Activated CD4-positive, alpha-beta T cell treated with anti-CD3 and anti-CD28 coated beads, Interleukin-10, Interleukin-2, amounts not matched to agents 100 ng/mL and 50 ng/mL, durations not matched to agents 16 hours and 8 hours (primary cell): ENCODE measurements at regions not wholly inside any gene's neighbourhood (a gene's known extent, or its start where the extent isn't known, plus 50 kb on each side); places are given as distances from the start of the nearest gene placed in this dataset.
A peak's percentile ranks its signal among the peaks of the same experiment; 100 is the strongest.
"Not testable (repeated sequence)": the region's sequence is repeated elsewhere in the genome, so short reads cannot be mapped to it uniquely, and the experiment has no call there.

Experiments
- DNase-seq: peaks from one replicate; pipeline ENCODE4 v3.0.0-alpha.2; 2020

DNA sequence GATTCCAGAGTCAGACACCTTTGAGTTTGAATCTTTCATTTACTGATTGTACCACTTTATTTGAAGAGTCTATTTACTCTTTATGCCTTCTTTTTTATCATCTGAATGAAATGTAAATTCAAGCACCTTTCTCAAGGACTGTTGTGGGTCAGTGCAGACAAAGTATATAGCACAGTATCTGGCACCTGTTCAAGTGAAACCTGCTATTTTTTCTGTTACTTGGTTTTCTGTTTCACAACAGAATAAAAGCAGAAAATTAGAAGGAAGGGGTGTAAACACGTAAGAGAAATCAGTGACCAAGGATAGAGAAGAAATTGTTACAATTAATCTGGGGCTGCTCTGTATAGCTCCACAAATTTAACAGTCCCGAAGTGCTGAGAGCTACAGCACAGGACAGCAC lies 357.4 kb downstream of the RSL24D1 start:
- no peak for DNase-seq

- DNase-seq: peak; percentile 64
Observed at GRCh38 chr15:54836052-54836795, 360.5 kb downstream of the RSL24D1 start.

DNA sequence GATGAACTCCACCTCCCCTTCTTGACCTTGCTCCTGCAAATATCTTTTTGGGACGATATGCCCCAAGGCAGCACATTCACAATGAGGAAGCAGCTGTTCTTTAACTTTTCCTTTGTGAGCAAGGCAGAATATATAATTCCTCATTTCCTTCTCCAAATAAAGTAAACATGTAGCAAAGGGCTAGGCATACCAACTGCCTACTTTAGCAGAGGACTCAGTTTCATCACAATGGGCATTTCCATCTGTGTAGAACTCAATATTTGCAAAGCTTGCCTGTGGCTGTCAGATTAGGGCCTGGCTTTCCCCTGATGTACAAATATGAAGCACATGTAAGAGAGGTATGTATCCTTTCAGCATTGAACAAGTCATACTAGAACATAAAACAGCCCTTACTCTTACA lies 366.9 kb downstream of the RSL24D1 start:
- no peak for DNase-seq

DNA sequence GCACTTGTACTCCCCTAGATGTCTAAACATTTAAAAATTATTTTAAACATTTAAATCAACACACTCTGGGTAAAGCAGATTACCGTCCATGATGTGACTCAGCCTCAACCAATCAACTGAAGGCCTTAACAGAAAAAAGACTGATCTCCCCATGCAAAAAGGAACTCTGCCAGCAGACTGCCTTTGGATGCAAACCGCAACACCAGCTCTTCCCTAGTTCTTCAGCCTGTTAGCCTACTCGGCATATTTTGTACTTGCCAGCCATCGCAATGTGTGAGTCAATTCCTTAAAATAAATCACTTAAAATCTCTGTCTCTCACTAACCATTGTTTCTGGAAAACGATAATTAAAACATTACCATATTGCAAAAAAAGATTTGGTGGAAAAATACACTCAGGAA lies 375.9 kb downstream of the RSL24D1 start:
- DNase-seq: no peak

- DNase-seq: no peak
Observed at GRCh38 chr15:54820098-54820497, 376.6 kb downstream of the RSL24D1 start.

GRCh38 chr15:54816401-54816800 lies 380.3 kb downstream of the RSL24D1 start:
- DNase-seq: no peak

GRCh38 chr15:54815556-54815955 lies 381.2 kb downstream of the RSL24D1 start:
- no peak for DNase-seq

- no peak for DNase-seq
Observed at GRCh38 chr15:54812383-54812782, 384.4 kb downstream of the RSL24D1 start.

DNA sequence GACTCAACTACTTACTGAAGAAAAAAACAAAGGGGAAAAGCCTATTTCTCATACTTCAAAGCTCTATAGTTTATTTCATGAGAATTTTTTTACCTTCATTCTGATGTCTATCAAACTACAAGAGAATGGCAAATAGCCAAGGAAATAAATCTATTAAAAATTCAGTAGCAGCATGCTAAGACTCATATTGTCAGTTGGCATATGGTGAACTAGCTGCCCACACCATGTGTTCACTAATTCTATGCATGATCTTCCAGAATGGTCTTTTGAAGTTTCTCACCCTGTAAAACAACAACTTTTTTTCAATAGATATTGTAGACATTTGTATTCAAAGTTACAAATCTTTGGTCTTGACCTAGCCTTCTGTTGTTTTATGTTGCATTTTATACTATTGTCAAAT lies 386.2 kb downstream of the RSL24D1 start:
- DNase-seq: no peak

DNA sequence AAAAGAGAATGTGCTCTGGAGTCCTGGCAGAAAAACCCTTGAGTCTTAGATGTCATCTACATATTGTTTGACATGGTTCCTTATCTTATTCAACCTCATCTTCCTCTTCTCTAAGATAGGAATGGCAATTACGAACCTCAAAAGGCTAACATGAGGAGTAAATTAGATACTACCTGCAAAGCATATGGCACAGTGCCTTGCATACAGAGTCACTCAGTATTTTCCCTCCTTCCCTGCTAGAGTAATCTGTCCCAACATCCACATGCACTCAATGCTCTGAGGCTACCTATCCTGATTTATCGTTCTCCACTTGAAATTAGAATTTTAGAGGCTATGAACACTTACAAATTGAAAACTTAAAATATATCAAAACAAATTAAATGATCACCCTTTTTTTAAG lies 386.7 kb downstream of the RSL24D1 start:
- no peak for DNase-seq

DNA sequence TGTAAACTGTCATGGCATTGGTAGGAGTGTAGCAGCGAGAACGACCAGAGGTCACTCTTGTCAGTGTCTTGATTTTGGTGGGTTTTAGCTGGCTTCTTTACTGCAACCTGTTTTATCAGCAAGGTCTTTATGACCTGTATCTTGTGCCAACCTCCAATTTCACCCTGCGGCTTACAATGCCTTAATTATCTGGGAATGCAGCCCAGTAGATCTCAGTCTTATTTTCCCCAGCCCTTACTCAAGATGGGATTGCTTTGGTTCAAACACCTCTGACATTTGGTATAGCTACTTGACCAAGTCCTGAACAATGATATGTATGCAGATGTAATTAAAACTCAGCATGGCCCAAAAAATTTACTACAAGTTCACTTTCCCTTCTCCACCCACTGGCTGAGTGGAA lies 388.4 kb downstream of the RSL24D1 start:
- DNase-seq: no peak

- no peak for DNase-seq
Observed at GRCh38 chr15:54803987-54804386, 392.8 kb downstream of the RSL24D1 start.

- peak; percentile 29 for DNase-seq
Observed at GRCh38 chr15:54803134-54803808, 393.5 kb downstream of the RSL24D1 start.

GRCh38 chr15:54792526-54792925 lies 404.2 kb downstream of the RSL24D1 start:
- DNase-seq: no peak

DNA sequence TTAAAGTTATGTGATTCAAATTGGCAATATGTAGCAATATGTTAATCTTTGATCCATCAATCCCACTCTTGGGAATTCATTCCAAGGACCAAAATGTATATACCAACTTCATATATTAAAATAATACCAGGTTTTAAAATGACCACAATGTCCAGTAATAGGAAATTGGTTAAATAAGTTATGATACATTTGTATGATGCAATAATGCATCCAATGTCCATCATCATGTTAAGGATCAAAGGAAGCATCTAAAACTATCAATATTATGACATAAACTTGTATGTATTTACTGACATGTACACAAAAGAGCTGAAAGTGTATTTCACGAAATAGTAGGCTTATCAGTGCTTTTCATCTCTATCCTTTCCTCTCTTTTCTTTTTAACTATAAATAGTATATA lies 406.0 kb downstream of the RSL24D1 start:
- DNase-seq: no peak

DNA sequence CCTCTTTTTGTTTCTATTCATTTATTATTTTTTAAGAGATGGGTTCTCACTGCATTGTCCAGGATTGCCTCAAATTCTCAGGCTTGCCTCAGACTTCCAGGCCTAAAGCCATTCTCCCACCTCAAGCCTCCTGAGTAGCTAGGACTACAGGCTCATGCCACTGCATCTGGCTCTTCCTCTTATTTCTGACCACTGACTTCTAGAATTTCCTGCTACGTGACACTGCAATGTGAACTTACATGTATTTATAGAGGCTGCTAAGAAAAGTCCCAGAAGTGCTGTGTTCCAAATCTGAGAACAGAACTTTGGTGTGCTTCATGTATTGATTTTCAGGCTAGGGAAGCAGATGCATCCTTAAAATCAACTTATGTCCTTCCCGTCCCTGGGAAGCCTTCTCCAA lies 407.4 kb downstream of the RSL24D1 start:
- no peak for DNase-seq

DNA sequence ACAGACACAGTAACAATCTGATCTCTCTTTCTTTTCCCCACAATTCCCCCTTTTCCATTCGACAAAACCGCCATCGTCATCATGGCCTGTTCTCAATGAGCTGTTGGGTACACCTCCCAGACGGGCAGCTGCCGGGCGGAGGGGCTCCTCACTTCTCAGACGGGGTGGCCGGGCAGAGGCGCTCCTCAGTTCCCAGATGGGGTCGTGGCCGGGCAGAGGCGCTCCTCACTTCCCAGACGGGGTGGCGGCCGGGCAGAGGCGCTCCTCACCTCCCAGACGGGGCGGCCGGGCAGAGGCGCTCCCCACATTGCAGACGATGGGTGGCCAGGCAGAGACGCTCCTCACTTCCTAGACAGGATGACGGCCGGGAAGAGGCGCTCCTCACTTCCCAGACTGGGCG lies 415.5 kb downstream of the RSL24D1 start:
- DNase-seq: not testable (repeated sequence)

DNA sequence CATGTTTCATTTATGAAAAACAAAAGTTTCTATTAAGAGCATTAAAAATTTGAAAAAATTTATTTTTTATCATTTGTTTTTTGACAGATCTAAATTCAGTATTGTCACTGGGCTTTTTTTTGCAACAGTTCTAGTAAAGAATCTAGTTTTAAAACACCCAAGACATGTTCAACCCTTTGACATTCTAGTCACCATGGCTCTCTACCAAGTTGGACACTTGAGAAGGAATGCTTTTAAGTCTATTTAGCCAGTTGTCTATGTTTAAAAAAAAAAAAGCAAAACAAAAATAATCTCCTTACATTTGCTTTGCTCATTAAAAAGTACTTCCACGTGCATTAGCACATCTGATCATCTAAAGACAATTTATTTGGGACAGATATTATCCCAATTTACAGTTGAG lies 417.5 kb downstream of the RSL24D1 start:
- no peak for DNase-seq

- no peak for DNase-seq
Observed at GRCh38 chr15:54776410-54776809, 420.3 kb downstream of the RSL24D1 start.

- no peak for DNase-seq
Observed at GRCh38 chr15:54772663-54773062, 424.1 kb downstream of the RSL24D1 start.

DNA sequence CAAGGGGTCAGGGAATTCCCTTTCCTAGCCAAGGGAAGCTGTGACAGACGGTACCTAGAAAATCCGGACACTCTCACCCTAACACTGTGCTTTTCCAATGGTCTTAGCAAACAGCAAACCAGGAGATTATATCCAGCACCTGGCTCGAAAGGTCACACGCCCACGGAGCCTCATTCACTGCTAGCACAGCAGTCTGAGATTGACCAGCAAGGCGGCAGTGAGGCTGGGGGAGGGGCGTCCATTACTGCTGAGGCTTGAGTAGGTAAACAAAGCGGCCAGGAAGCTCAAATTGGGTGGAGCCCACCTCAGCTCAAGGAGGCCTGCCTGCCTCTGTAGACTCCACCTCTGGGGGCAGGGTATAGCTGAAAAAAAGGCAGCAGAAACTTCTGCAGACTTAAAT lies 447.3 kb downstream of the RSL24D1 start:
- DNase-seq: not testable (repeated sequence)

DNA sequence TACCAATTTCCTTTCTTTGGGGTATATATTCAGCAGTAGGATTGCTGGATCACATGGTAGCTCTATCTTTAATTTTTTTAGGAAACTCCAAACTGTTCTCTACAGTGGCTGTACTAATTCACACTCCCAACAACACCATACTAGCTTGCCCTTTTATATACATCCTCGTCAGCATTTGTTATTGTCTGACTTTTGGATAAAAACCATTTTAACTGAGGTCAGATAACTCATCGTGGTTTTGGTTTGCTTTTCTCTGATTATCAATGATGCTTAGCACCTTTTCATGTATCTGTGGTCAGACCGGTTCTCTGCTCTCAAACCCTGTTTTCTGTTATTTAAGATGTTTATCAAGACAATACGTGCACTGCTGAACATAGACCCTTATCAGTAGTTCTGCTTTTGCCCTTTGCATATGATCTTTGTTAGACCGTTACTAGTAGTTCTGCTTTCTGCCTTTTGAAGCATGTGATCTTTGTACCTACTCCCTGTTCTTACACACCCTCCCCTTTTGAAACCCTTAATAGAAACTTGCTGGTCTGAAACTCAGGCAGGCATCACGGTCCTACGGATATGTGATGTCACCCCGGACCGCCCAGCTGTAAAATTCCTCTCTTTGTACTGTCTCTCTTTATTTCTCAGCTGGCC lies 474.3 kb downstream of the RSL24D1 start:
- no peak for DNase-seq

DNA sequence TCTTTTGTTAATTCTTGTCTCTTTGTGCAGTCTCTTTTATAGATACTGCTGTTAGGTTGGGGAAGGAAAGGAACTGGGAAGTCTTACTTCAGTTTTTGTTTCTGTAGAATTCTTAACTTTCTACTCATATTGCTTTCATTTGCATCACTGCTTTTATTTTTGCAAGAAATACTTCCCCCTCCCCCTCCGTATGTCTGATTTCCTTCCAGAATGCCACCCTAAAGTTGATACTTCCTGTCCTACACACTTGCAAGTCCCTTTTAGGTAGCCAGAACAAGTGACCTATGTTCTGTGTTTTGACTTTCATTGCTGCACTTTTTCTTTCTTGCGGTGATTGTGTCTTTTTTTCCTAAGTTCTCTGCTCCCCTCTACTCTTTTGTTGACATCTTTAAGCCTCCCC lies 477.4 kb downstream of the RSL24D1 start:
- no peak for DNase-seq
